ENCODE measurements at regions not wholly inside any gene's neighbourhood (a gene's known extent, or its start where the extent isn't known, plus 50 kb on each side); places are given as distances from the start of the nearest gene placed in this dataset.

- no peak for DNase-seq
These were observed 54.6 kb upstream of the MBP start for GRCh38 chr18:77187189-77187588.

GRCh38 chr18:77191071-77191751 lies 58.4 kb upstream of the GALR1 start:
- no peak for DNase-seq

- DNase-seq, result peak; percentile 13
These were observed 52.6 kb upstream of the GALR1 start for GRCh38 chr18:77197073-77197472.

GRCh38 chr18:77198663-77199062 lies 51.0 kb upstream of the GALR1 start:
- DNase-seq, result no peak

GRCh38 chr18:77199707-77200106 lies 49.9 kb upstream of the GALR1 start:
- no peak for DNase-seq
